ENCODE measurements at regions not wholly inside any gene's neighbourhood (a gene's known extent, or its start where the extent isn't known, plus 50 kb on each side); places are given as distances from the start of the nearest gene placed in this dataset.

DNA sequence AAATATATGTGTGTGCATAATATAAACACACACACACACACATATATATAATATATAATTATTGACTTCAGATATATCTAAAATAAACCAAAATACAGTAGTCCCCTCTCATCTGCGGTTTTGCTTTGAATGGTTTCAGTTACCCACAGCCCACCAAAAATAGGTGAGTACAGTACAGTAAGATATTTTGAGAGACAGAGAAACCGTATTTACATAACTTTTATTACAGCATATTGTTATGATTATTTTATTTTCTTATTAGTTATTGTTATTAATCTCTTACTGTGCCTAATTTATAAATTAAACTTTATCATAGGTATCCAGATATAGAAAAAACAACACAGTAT, 564.2 kb downstream of the ACTL7B start:
- Histone ChIP-seq H3K79me2 (ENCODE audit: insufficient read depth, low read length) (no peaks in the 10 kb centered on the region), H3K9ac (ENCODE audit: low read depth, low read length, poor library complexity, severe bottlenecking) (no peak overlapping the region), H3K4me2 (ENCODE audit: low read depth, low read length, poor library complexity, severe bottlenecking) (no peak overlapping the region), H3K9me3 (ENCODE audit: insufficient read depth, low read depth, low read length) (no peaks in the 10 kb centered on the region), H3K36me3 (ENCODE audit: insufficient read depth, low read length) (no peaks in the 10 kb centered on the region), H4K20me1 (ENCODE audit: insufficient read depth, low read length, poor library complexity, severe bottlenecking) (no peaks in the 10 kb centered on the region), H3K27me3 (ENCODE audit: insufficient read depth, low read length, poor library complexity, severe bottlenecking) (no peaks in the 10 kb centered on the region), H3K4me1 (ENCODE audit: insufficient read depth, low read length, poor library complexity, severe bottlenecking) (no peaks in the 10 kb centered on the region), H3K4me3 (ENCODE audit: low read length, poor library complexity, severe bottlenecking) (no peak overlapping the region), H2AFZ (ENCODE audit: low read length) (no peak overlapping the region), H3K9me2 (replicated peaks; ENCODE audit: low read depth, low read length) (no peaks in the 10 kb centered on the region), H3F3A (ENCODE audit: low read depth) (no peaks in the 10 kb centered on the region)
- TF ChIP-seq, protein P1, sequence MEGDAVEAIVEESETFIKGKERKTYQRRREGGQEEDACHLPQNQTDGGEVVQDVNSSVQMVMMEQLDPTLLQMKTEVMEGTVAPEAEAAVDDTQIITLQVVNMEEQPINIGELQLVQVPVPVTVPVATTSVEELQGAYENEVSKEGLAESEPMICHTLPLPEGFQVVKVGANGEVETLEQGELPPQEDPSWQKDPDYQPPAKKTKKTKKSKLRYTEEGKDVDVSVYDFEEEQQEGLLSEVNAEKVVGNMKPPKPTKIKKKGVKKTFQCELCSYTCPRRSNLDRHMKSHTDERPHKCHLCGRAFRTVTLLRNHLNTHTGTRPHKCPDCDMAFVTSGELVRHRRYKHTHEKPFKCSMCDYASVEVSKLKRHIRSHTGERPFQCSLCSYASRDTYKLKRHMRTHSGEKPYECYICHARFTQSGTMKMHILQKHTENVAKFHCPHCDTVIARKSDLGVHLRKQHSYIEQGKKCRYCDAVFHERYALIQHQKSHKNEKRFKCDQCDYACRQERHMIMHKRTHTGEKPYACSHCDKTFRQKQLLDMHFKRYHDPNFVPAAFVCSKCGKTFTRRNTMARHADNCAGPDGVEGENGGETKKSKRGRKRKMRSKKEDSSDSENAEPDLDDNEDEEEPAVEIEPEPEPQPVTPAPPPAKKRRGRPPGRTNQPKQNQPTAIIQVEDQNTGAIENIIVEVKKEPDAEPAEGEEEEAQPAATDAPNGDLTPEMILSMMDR (conservative IDR thresholded peaks at IDR 0.05; ENCODE audit: low read length): no peak
- TF ChIP-seq EZH2phosphoT487 (IDR thresholded peaks at IDR 0.05; ENCODE audit: borderline replicate concordance): no peak

DNA sequence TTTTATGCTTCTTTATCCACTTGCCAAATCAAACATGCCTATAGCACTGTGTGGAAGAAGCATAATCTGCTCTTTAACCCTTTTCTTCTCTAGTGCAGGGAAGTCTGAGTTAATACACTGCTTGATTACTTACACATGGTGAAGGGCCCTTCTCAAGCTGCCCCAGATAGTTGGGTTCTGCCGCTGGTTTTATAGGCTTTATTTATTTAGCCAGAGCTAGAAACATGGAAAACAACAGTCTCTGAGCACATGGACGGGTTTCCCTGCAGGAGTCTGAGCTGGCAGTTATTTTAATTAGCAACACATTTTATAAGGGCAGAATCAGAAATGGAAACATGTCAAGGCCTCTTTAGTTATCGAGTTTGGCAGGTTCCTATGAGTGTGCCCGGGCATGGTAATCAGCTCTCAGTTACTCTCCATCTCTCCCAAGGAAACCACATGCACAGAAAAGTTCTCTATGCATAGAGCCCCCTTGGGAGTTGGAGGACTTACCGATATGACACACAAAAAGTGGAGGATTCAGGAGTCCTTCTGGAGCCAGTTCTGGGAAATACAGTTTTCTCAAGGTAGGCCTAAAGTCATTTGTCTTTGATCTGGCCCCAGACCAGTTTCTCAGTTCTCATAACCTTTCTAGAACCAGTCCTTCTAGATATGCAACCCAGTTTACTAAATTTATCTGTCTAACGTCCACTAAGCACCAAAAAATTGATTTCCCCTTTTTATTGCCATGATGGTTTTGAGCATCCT, 564.8 kb downstream of the ACTL7B start:
- Histone ChIP-seq H3K4me3 (ENCODE audit: low read length, poor library complexity, severe bottlenecking) (no peak overlapping the region), H3K79me2 (ENCODE audit: insufficient read depth, low read length) (no peaks in the 10 kb centered on the region), H3K4me1 (ENCODE audit: insufficient read depth, low read length, poor library complexity, severe bottlenecking) (no peaks in the 10 kb centered on the region), H3K4me2 (ENCODE audit: low read depth, low read length, poor library complexity, severe bottlenecking) (no peak overlapping the region), H3K36me3 (ENCODE audit: insufficient read depth, low read length) (no peaks in the 10 kb centered on the region), H3K9me2 (replicated peaks; ENCODE audit: low read depth, low read length) (no peaks in the 10 kb centered on the region), H3F3A (ENCODE audit: low read depth) (no peaks in the 10 kb centered on the region), H3K9me3 (ENCODE audit: insufficient read depth, low read depth, low read length) (no peaks in the 10 kb centered on the region), H4K20me1 (ENCODE audit: insufficient read depth, low read length, poor library complexity, severe bottlenecking) (no peaks in the 10 kb centered on the region), H3K27me3 (ENCODE audit: insufficient read depth, low read length, poor library complexity, severe bottlenecking) (no peaks in the 10 kb centered on the region), H2AFZ (ENCODE audit: low read length) (no peak overlapping the region), H3K9ac (ENCODE audit: low read depth, low read length, poor library complexity, severe bottlenecking) (no peak overlapping the region)
- TF ChIP-seq, protein P1 (conservative IDR thresholded peaks at IDR 0.05; ENCODE audit: low read length): no peak

DNA sequence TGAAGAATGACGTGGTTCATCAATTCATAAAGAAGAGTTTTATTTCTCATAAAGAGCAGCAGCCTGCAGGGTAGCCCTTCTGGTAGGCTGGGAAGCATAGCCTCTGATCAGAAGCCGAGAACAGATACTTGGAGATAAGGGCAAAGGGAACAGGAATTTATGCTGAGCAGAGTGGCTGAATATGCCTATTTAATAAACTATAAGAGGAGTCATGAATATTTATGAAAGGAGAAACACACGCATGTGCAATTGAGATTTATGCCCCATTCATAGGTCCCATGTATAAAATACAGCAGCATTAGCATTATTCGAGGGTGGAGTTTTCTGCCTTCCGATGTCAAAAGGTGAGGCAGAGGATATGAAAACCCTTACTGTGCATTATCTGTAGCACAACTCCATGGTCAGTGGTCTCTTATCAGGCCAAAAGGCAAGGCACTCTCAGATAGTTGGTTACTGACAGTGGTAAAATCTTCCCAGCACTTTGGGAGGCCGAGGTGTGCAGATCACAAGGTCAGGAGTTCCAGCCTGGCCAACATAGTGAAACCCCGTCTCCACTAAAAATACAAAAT, 569.1 kb downstream of the ACTL7B start:
- no peaks in the 10 kb centered on the region for H3K27me3 ChIP-seq (ENCODE audit: insufficient read depth, low read length, poor library complexity, severe bottlenecking)
- H3K36me3 ChIP-seq (ENCODE audit: insufficient read depth, low read length): no peaks in the 10 kb centered on the region
- no peak overlapping the region for H3K4me2 ChIP-seq (ENCODE audit: low read depth, low read length, poor library complexity, severe bottlenecking)
- H3K9me2 ChIP-seq (replicated peaks; ENCODE audit: low read depth, low read length): no peaks in the 10 kb centered on the region; the same call in 1 of the 2 replicates
- H3K79me2 ChIP-seq (ENCODE audit: insufficient read depth, low read length): no peaks in the 10 kb centered on the region
- H3K4me1 ChIP-seq (ENCODE audit: insufficient read depth, low read length, poor library complexity, severe bottlenecking): no peaks in the 10 kb centered on the region
- H3K9ac ChIP-seq (ENCODE audit: low read depth, low read length, poor library complexity, severe bottlenecking): no peak overlapping the region
- no peaks in the 10 kb centered on the region for H3F3A ChIP-seq (ENCODE audit: low read depth)
- H3K4me3 ChIP-seq (ENCODE audit: low read length, poor library complexity, severe bottlenecking): no peak overlapping the region
- TF ChIP-seq EZH2phosphoT487 (IDR thresholded peaks at IDR 0.05; ENCODE audit: borderline replicate concordance): no peak
- H2AFZ ChIP-seq (ENCODE audit: low read length): no peak overlapping the region
- no peaks in the 10 kb centered on the region for H4K20me1 ChIP-seq (ENCODE audit: insufficient read depth, low read length, poor library complexity, severe bottlenecking)
- H3K9me3 ChIP-seq (ENCODE audit: insufficient read depth, low read depth, low read length): no peaks in the 10 kb centered on the region

DNA sequence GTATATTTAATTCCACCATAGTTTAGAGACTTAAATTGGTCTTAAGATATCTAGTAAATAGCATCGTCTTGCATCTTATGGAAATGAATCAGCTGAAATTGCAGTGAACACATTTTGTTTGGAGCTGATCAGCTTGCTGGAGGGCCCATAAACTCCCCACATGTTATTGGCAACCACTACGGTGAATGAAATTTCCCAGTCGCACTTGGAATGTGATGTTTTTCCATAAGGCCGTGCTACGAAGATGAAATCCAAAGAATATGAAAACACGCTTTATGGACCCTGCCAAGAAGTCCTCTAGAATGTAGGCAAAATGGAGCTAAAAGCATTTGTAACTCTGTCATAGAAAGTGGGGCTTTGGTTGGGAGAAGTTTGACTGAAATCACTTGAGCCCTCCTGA, 572.1 kb downstream of the ACTL7B start:
- TF ChIP-seq EZH2phosphoT487 (IDR thresholded peaks at IDR 0.05; ENCODE audit: borderline replicate concordance): no peak
- TF ChIP-seq, protein P1 (conservative IDR thresholded peaks at IDR 0.05; ENCODE audit: low read length): no peak
- Histone ChIP-seq H3K79me2 (ENCODE audit: insufficient read depth, low read length) (no peaks in the 10 kb centered on the region), H2AFZ (ENCODE audit: low read length) (no peak overlapping the region)

More for the DNA sequence above, 572.1 kb downstream of the ACTL7B start:
- Histone ChIP-seq H3F3A (ENCODE audit: low read depth) (no peaks in the 10 kb centered on the region), H3K4me2 (ENCODE audit: low read depth, low read length, poor library complexity, severe bottlenecking) (no peak overlapping the region), H4K20me1 (ENCODE audit: insufficient read depth, low read length, poor library complexity, severe bottlenecking) (no peaks in the 10 kb centered on the region), H3K4me1 (ENCODE audit: insufficient read depth, low read length, poor library complexity, severe bottlenecking) (no peaks in the 10 kb centered on the region), H3K27me3 (ENCODE audit: insufficient read depth, low read length, poor library complexity, severe bottlenecking) (no peaks in the 10 kb centered on the region), H3K4me3 (ENCODE audit: low read length, poor library complexity, severe bottlenecking) (no peak overlapping the region), H3K9me2 (replicated peaks; ENCODE audit: low read depth, low read length) (no peaks in the 10 kb centered on the region; the same call in 1 of the 2 replicates), H3K9me3 (ENCODE audit: insufficient read depth, low read depth, low read length) (no peaks in the 10 kb centered on the region), H3K36me3 (ENCODE audit: insufficient read depth, low read length) (no peaks in the 10 kb centered on the region), H3K9ac (ENCODE audit: low read depth, low read length, poor library complexity, severe bottlenecking) (no peak overlapping the region)

Data from Loucy (cell line).